Activated CD4-positive, alpha-beta T cell treated with anti-CD3 and anti-CD28 coated beads for 48 hours (primary cell): ENCODE measurements at regions not wholly inside any gene's neighbourhood (a gene's known extent, or its start where the extent isn't known, plus 50 kb on each side); places are given as distances from the start of the nearest gene placed in this dataset.
"Not testable (repeated sequence)": the region's sequence is repeated elsewhere in the genome, so short reads cannot be mapped to it uniquely, and the experiment has no call there.

Source experiments
- DNase-seq: peaks from one replicate; pipeline ENCODE4 v3.0.0-alpha.2; 2020

- no peak for DNase-seq
Measured at GRCh38 chr13:104645786-104646185, 1579.6 kb upstream of the SLC10A2 start.

GRCh38 chr13:104641309-104641708 lies 1575.1 kb upstream of the SLC10A2 start:
- DNase-seq = no peak

- no peak for DNase-seq
Measured at GRCh38 chr13:104635879-104636278, 1569.7 kb upstream of the SLC10A2 start.

GRCh38 chr13:104634016-104634415 lies 1567.8 kb upstream of the SLC10A2 start:
- DNase-seq = no peak

GRCh38 chr13:104632736-104633135 lies 1566.5 kb upstream of the SLC10A2 start:
- no peak for DNase-seq

GRCh38 chr13:104625201-104625600 lies 1559.0 kb upstream of the SLC10A2 start:
- no peak for DNase-seq

GRCh38 chr13:104616990-104617389 lies 1550.8 kb upstream of the SLC10A2 start:
- no peak for DNase-seq

GRCh38 chr13:104614361-104615145 lies 1548.3 kb upstream of the SLC10A2 start:
- no peak for DNase-seq

GRCh38 chr13:104608331-104608730 lies 1542.1 kb upstream of the SLC10A2 start:
- no peak for DNase-seq

GRCh38 chr13:104605435-104605834 lies 1539.2 kb upstream of the SLC10A2 start:
- DNase-seq = not testable (repeated sequence)

- no peak for DNase-seq
Measured at GRCh38 chr13:104597546-104598180, 1531.4 kb upstream of the SLC10A2 start.

GRCh38 chr13:104595511-104595910 lies 1529.3 kb upstream of the SLC10A2 start:
- DNase-seq = no peak

GRCh38 chr13:104594806-104595205 lies 1528.6 kb upstream of the SLC10A2 start:
- no peak for DNase-seq

GRCh38 chr13:104593693-104594092 lies 1527.5 kb upstream of the SLC10A2 start:
- DNase-seq = no peak

GRCh38 chr13:104593251-104593576 lies 1527.0 kb upstream of the SLC10A2 start:
- DNase-seq = no peak

GRCh38 chr13:104592545-104593250 lies 1526.5 kb upstream of the SLC10A2 start:
- DNase-seq = no peak

GRCh38 chr13:104592127-104592526 lies 1525.9 kb upstream of the SLC10A2 start:
- DNase-seq = no peak

- no peak for DNase-seq
Measured at GRCh38 chr13:104586051-104586746, 1520.0 kb upstream of the SLC10A2 start.

GRCh38 chr13:104584481-104584880 lies 1518.3 kb upstream of the SLC10A2 start:
- no peak for DNase-seq

- DNase-seq = no peak
Measured at GRCh38 chr13:104580931-104581330, 1514.7 kb upstream of the SLC10A2 start.

GRCh38 chr13:104577071-104577815 lies 1511.0 kb upstream of the SLC10A2 start:
- DNase-seq = no peak

- no peak for DNase-seq
Measured at GRCh38 chr13:104571893-104572229, 1505.6 kb upstream of the SLC10A2 start.
